SW480 (cell line): ENCODE measurements at regions not wholly inside any gene's neighbourhood (a gene's known extent, or its start where the extent isn't known, plus 50 kb on each side); places are given as distances from the start of the nearest gene placed in this dataset.

Experiments used
- DNase-seq: peaks from one replicate; pipeline ENCODE4 v3.0.0-alpha.2; 2016; ENCODE audit warnings: low spot score

DNA sequence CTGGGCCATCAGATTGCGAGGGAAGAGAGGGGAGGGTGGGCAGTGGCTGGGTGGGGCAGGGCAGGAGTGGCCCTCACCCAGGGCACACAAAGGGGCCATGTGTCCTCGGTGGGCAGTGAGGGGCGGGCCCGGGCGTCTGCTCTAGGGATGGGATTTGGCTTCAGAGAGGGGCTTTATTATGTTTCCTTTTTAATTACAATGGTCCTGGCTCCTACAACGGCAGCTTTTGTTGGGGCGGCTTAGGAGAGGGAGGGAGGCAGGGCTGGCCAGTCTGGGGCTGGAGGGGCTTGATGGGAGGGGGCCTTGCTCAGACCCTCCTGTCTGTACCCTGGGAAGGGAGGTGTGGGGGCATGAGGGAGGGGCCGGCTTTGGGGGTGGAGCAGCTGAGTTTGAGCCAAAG lies 102.8 kb upstream of the WNT4 start:
- no peak for DNase-seq

DNA sequence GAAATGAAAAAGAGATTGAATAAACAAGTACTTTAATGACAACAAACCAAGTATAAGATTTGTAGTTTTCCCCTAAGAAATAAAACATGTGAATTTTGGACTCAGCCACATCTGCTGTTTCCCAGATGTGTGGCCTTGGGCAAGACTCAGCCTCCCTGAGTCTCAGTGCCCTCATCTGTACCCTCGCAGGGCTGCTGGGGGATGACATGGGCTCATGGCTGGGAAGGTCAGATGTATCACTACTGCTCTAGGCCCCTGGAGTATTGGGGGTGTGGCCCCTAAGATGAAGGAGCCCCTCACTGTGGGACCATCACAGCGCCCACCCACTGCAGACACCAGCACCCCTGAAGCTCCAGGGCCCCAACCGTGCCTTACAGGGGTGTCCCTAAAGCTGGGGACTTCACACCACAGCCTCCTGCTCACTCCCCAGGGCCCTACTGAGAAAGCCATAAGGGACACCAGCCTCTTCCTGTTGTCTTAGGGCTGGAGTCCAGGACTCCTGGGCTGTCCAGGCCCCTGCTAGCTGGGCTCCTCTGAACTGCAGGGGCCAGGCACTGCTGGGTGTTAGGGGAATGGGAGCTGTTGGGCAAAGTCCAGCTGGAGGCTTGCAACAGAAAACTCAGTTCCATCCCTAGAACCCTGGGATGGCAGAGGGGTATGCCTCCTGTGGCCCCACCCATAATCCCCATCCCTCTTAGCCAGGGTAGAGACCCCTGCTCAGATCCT lies 104.0 kb upstream of the WNT4 start:
- DNase-seq: no peak

DNA sequence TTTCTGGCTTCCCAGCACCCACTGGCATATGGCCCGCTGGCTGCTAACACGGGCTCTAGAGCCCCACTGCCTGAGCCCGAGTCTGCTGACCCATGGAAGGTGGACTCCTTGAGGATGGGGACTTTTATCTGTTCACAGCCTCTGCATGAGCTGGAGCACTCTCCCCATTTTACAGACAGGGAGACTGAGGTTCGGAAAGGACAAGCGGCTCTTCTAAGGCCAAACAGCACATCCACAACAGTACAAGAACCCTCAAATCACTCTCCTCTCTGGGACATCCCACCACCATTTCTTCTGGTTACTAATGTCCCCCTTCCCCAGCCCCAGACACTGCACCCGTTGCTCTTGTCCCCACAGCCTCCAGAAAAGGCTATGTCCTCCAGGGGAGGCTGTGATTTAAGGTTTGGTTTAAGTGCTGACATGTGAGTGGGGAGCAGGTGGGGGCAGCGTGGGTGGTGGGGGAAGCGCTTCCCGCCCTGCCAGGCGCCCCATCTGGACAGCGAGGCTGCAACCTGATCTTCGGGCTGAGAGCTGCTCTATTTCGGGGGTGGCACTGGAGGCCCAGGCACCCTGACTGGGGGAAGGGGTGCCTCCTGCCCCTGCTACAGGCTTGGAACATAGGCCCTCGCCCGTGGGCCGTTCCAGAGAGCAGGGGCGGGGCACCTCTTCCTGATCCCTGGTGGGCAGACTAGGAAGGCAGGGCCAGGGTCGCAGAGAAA lies 104.8 kb upstream of the WNT4 start:
- no peak for DNase-seq

DNA sequence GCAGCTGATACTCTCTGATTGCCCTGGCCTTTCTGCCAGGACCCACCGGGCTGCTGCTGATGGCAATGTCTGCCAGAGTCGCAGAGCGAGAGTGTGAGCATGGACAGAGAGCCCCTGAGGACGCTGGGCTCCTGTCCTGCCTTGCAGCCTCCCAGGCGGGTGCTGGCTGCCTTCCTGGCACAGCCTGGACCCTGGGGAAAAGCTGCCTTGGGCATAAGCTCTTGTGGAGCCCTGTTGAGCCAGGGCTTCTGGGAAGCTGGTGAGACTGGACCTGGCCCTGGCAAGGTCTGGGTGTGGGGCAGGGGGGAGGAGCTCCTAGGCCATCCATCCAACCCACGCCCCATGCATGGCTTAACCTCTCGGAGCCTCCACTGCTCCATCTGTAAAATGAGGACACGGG lies 105.8 kb upstream of the WNT4 start:
- no peak for DNase-seq

DNA sequence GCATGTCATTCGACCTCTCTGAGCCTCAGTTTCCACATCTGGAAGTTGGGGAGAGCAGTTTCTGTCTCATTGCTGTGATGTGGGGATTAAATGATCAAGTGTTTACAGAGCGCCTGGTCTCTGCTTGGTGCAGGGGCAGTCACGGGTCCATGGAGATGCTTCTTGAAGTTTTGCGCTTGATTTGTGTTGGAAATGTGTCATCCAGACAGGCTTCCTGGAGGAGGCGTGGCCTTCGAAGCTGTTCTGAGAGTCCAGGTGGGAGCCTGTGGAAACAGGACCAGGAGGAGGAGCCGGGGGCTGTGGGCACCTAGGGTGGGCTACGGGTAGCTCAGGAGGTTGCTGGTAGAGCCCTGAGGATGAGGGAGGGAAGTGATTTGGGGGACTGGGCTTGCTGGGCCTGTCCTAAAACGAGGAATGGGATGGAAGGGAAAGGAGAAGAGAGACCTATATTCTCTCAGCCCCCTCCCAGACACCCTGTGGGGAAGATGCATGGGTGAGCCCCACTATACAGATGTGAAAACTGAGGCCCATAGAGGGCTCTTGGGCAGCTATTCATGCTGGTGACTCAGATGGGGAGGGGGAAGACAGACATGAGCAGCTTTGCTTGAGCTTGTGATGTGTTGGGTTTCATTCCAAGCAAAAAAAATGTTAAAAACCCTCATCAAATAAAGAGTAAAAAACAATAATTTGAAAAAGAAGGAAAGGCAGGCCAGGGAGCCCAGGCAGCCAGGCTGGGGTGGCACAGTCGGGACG lies 107.2 kb upstream of the WNT4 start:
- DNase-seq: no peak

DNA sequence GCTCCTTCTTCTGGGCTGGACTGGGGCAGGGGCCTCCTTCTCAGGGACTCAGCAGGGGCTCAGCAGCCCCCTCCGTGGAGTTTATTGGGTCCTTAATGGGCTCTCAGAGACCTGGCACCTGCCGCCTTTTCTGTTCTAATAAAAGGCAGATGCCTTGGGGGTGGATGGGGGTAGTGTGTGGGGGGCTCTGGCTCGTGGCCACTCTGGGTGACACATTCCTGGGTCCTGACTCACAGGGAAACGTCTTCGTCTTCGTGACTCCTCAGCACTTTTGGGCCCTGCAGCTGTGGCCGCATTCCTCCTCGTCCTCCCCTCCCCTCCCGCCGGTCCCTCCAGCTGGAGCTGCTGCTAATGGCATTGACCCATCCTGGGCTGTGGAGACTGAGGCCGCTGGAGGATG lies 107.8 kb upstream of the WNT4 start:
- DNase-seq: no peak

DNA sequence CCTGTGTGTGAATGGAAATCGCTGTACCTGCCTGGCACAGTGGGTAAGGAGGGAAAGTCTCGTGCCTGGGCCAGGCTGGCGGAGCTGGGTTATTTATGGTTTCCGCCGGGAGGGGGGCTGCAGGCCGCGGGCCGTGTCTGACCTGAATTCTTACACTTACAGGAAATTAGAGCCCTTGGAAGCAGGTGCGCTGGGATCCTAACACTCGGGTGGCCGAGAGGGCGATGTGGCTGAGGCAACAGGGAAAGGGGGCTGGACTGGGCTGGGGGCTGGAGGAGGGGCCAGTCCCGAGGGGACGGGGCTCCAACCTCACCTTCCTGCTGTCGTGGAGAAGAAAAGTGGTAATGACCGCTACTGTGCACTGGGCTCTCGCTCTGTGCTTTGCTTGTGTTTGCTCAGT lies 109.4 kb upstream of the WNT4 start:
- no peak for DNase-seq

DNA sequence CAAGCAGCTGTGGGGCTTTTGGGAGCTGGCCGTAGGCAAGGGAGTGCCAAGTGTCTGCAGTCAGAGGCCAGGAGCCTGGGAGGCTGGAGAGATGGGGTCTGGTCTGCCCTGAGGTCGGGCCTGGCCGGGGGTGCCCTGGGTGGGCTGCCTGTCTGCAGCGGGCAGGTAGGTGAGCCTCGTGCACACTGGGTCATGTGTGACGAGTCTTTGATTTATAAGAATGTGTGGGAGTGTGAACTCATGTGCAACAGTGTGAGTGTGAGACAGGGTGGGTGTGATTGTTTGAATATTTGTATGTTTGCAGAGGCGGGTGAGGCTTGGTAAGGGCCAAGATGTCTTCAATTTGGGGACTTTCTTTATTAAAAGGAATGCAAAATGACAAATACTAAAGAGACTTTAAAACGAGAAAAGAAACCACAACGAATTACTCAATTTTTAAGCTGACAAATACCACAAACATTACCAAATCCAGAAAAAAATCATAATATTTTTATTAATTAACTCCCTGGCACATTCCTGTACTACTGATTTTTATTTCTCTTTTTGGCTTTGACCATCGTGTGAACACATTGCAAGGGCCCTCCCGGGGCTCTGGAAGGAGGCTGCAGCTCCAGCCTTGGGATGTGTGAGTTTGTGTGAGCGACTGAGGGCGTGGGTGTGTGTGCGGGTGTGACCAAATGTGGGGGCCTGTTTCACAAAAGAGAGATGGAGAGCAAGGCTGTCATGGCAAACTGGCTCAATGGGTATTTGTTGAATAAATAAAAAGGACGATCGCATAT lies 110.3 kb upstream of the WNT4 start:
- no peak for DNase-seq

DNA sequence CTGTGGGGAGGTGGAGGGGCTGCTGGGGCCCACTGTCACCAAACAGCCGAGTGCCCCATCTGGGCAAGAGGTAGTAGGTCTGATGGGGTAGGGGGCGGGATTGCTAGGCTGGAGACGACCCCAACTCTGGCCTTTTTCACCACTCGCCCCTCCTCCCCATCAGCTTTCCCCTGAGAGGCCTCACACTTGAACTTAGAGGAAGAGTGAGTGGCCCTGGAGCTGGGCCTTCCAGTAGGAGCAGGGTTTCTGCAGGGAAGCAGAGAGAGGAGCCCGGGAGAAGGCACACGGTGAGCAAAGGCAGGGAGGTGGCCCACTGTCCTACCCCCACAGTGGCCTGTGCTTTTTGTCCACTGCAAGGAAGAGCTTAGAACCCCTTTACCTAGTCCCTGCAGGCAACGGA lies 111.9 kb upstream of the WNT4 start:
- DNase-seq: no peak

DNA sequence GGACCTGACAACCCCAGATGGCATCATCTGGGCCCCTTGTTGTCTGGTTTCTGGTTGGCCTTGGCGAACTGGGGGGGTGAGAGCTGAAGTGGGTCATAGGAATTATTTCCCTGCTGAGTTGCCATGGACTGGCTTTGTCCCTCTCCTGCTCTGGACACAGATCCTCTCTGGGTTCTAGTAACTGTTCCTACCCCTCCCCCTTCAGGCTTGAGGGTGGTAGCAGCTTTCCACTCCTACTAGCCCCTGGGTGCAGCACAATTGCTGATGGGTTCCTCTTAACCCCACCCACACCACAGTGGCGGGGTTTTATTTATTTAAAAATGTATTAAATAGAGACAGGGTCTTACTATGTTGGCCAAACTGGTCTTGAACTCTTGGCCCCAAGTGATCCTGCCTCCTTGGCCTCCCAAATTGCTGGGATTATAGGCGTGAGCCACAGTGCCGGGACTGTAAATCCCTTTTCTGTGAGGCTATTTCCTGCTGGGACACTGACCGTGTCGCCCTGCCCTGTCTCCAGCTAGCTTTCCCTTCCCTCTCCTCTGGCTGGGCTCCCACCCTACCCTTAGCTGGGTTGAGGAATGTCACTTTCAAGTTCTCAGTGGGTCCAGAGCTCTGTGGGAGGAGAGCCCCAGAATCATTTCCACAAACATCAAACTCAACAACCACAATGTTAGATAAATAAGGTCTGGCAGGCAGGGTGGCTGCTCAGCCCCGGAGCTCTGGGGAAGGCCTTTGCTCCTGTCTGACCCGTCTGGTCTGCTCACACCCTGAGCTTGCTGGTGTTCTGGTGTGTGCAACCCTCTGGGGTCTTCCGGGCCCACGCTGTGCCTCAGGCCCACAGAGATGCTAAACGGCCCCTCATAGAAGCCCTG lies 112.7 kb upstream of the WNT4 start:
- no peak for DNase-seq

DNA sequence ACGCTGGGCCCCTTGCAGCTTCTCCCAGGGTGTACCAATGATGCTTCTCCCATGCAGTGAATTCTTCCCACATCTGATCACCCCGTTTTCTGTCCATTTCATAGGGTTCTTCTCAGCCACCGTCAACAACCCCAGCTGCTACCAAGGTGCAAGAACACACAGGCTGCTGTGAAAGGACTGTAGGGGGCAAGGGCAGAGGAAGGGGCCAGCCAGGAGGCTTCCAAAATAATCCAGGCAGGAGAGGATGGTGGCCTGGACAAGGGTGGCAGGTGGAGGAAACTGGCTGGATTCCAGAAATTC lies 113.3 kb upstream of the WNT4 start:
- no peak for DNase-seq

DNA sequence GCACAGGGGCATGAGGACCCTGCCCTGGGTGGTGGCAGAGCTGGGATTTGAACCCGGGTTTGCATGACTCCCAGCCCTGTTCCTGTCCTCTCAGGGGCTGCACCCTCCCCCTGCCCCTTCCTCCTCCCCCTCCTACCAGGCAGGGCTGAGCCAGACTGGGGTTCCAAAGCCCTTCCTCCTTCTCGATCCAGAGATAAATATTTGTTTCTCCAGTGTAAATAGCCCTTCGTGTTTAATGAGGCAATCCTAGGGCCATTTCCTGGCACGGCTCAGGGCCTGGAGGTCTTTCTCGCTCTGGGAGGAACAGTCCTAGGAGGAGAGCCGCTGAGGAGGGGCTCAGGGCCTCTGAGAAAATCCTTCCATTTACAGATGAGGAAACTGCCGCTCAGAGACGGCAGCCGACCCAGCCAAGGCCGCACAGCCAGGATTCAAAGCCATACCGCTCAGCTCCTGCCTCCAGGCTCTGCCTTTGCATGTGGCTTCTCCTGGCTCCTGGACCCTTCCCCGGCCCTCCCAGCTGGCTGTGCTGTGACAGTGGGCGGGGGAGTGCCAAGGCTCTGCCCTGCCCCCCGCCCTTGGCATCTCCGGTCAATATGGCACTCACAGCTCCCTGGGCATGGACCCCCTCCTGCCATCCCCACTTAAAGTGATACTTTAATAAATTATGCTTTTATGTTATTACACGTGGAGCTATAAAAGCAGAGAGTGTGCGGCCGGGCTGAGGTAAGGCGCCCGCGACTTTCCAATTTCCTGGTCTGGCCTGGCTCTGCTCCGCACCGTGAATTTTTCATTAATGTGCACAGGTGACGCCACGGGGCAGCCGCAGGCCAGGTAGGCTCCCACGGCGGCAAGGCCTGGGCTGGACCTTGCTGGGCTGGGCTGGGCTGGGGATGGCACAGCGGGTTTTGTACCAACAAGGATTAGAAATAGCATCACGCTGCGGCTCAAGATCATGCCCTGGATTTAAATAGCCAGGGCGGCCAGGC lies 114.7 kb upstream of the WNT4 start:
- no peak for DNase-seq

DNA sequence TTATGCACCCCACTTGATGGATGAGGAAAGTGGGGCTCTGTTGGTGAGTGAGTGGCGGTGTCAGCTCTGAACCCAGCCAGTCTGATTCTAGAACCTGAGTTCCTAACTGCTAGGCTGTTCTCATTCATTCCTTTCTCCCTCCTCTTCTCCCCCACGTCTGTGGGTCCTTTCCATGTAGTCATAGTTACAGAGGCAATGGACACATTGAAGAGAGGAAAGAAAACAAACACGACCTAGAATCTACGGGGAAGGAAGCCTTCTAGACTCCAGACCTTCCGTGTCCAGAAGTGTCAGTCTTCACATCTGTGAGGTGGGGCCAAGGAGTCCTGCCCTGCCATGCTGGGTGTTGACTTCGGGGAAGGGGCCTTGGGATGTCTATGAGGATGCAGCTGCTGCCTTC lies 115.8 kb upstream of the WNT4 start:
- no peak for DNase-seq

DNA sequence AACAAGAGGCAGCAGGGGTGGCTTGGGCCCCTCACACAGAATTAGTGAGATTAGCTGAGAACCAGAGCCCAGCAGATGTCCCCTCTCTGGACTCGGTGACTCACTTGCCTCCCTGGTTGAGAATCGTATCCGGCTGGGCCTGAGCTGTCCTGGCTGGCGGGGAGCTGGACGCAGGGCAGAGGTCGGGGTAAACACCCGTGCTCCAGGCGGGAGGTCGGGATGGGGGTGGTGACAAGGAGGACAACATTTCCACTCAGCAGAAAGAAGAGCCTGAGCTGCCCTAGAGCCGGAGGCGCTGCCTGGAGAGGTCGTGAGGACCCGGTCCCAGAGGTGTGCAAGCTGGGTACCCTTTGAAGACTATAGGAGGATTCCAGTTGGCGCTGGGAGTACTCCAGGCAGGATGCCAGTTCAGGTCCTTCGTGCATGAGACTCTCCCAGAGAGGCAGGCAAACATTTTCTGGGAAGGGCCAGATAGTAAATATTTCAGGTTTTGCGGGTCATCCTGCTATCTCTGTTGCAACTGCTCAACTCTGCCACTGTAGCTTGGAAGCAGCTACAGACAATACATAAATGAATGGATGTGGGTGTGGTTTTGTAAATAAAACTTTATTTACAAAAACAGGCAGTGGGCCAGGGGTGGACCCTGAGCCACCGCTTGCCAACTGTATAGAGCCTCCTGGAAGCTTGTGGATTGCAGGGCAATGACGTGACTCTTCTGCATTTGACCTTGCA lies 116.8 kb upstream of the WNT4 start:
- no peak for DNase-seq

DNA sequence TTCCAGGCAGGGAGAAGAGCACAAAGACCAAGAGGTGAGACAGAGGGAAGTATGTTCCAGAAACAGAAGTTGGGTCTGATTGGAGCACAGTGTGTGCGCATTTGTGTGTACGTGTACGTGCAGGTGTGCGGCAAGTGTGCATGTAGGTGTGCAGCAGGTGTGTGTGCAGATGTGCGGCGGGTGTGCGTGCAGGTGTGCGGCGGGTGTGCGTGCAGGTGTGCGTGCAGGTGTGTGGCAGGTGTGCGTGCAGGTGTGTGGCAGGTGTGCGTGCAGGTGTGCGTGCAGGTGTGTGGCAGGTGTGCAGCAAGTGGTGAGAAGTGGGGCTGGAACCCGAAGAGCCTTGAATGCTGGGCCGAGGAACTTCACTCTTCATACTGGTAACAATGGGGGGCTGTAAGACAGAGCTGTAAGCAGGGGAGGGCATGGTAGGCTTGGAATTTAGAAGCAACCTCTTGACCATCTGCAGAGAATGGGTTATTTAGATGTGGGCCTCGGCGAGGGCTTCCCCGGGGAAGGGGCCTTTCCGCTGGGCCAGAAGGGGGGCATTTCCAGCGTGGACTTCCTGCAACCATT lies 118.0 kb upstream of the WNT4 start:
- no peak for DNase-seq

DNA sequence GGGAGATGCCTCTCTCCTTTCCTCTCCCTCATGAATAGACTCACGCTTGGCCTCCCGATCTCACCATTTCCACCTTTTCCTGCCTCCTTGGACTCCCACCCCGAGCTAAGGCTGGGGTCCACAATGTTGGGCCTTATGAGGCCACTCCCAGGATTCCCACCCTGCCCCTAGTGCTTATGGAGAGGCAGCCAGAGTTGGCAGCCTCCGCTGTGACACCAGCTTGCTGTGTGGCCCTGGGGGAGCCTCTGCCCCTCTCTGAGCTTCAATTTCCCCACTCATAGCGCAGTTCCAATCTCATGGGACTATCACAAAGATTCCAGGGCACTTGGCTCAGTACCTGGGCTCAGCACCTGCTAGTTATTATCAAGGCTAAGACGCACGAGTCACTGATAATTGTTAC lies 118.7 kb upstream of the WNT4 start:
- DNase-seq: no peak

DNA sequence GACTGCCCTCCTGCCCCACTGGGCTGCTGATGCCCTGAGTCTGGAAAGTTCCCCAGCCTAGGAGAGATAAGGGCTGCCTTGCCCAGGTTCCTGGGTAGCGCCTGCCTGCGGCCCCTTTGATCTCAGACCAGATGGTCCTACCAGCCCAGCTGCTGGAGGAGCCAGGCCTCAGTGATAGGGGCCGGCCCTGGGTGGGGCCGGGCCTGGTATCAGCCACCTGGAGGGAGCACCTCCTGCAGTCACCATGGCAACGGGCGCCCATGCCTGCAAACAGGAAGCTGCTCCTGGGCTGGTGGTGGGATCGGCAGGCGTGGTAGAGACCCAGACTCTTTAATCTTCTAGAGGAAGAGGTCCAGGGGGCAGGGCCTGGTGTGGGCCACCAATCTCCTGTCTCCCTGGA lies 119.7 kb upstream of the WNT4 start:
- DNase-seq: peak; percentile 93

DNA sequence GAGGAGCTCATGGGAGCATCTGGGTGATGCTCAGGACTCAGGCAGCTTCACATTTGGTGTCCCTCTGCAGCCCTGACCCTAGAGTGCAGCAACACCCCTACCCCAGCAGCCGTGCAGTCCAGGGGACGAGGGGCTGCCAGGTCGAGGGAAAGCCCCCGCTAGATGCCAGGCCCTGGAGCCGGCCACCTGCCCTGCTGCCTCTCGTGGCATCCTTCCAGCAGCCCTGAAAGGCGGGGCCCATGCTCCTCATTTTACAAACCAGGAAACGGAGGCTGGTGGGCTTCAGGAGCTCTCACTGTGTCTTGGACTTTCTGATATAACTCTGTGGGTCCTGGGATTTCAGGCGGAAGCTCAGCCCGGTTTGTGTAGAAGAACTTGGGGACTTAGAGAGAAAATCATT lies 120.5 kb upstream of the WNT4 start:
- DNase-seq: no peak
